OCI-LY7 (cell line): ENCODE measurements at regions not wholly inside any gene's neighbourhood (a gene's known extent, or its start where the extent isn't known, plus 50 kb on each side); places are given as distances from the start of the nearest gene placed in this dataset.
A peak's percentile ranks its signal among the peaks of the same experiment; 100 is the strongest.

Experiments
- BruUV-seq: library from RNA; stranded (reverse); fragments of 400-500 nt; replicated peaks from 2 replicates; lab custom pipeline; 2021; lab: Mats Ljungman, UMichigan
- CTCF ChIA-PET: fragments of 300-600 bp; sonication (Branson Sonifier 250); formaldehyde crosslinking; loops from one replicate; lab custom pipeline; 2022; ENCODE audit warnings: antibody characterized with exemption; ENCODE audit not compliant: unreplicated experiment; lab: Charles Lee
- POLR2A ChIA-PET: fragments of 300-600 bp; sonication (Branson Sonifier 250); formaldehyde crosslinking; loops from one replicate; lab custom pipeline; 2022; ENCODE audit warnings: antibody characterized with exemption; lab: Charles Lee
- DNase-seq: peaks from one replicate; pipeline ENCODE4 v3.0.0-alpha.2; 2015; ENCODE audit warnings: low spot score
- H2AFZ ChIP-seq: fragments of 200-600 bp; sonication (generic), shearing (Covaris generic); 2 replicates; pipeline ENCODE4 v1.6.1; 2014; ENCODE audit warnings: mild to moderate bottlenecking, antibody characterized with exemption, low read length, moderate library complexity
- H3K27ac ChIP-seq: fragments of 200-600 bp; sonication (generic); 2 replicates; pipeline ENCODE4 v1.5.1; 2014; ENCODE audit warnings: mixed run types, low read depth, mild to moderate bottlenecking, moderate library complexity, low read length, inconsistent platforms; ENCODE audit not compliant: poor library complexity, severe bottlenecking
- H3K36me3 ChIP-seq: fragments of 200-600 bp; sonication (generic); 2 replicates; pipeline ENCODE4 v1.6.1; 2014; ENCODE audit warnings: mild to moderate bottlenecking, antibody characterized with exemption, low read length, moderate library complexity, mixed read lengths; ENCODE audit not compliant: insufficient read depth
- H3K4me1 ChIP-seq: fragments of 200-600 bp; sonication (generic); 2 replicates; pipeline ENCODE4 v1.5.1; 2014; ENCODE audit warnings: mild to moderate bottlenecking, low read length; ENCODE audit not compliant: insufficient read depth, poor library complexity, severe bottlenecking
- H3K4me2 ChIP-seq: fragments of 200-600 bp; sonication (generic); 2 replicates; pipeline ENCODE4 v1.6.1; 2014; ENCODE audit warnings: mild to moderate bottlenecking, low read length
- H3K4me3 ChIP-seq: fragments of 200-600 bp; sonication (generic); 2 replicates; pipeline ENCODE4 v1.5.1; 2014; ENCODE audit warnings: mild to moderate bottlenecking, low read depth, low read length; ENCODE audit not compliant: poor library complexity, severe bottlenecking
- H3K79me2 ChIP-seq: fragments of 200-600 bp; sonication (generic); 2 replicates; pipeline ENCODE4 v1.6.1; 2016; ENCODE audit warnings: low read depth, mild to moderate bottlenecking, low read length, moderate library complexity, mixed read lengths; ENCODE audit not compliant: insufficient read depth
- H3K9me2 ChIP-seq: fragments of 200-600 bp; sonication (generic); 2 replicates; pipeline ENCODE4 v1.6.1; 2016; ENCODE audit warnings: mild to moderate bottlenecking, low read length, mixed read lengths; ENCODE audit not compliant: insufficient read depth
- H3K9me3 ChIP-seq: fragments of 200-600 bp; sonication (generic); 2 replicates; pipeline ENCODE4 v1.6.1; 2014; ENCODE audit warnings: mild to moderate bottlenecking, mixed run types, low read length, mixed read lengths
- H4K20me1 ChIP-seq: fragments of 200-600 bp; sonication (generic); 2 replicates; pipeline ENCODE4 v1.6.1; 2014; ENCODE audit warnings: mild to moderate bottlenecking, antibody characterized with exemption, low read length, moderate library complexity, mixed read lengths; ENCODE audit not compliant: insufficient read depth
- CTCF ChIP-seq: fragments of 200-600 bp; sonication (generic); conservative IDR thresholded peaks from 2 replicates; pipeline ENCODE4 v1.5.1; 2014; ENCODE audit warnings: mild to moderate bottlenecking, antibody characterized with exemption, low read length, moderate library complexity, mixed read lengths
- EZH2phosphoT487 ChIP-seq: fragments of 200-600 bp; sonication (generic); IDR thresholded peaks from 2 replicates; pipeline ENCODE4 v1.6.1; 2018; ENCODE audit warnings: low read depth, borderline replicate concordance, mild to moderate bottlenecking, mixed run types, antibody characterized with exemption, low read length, moderate library complexity, mixed read lengths
- intact Hi-C: fragments of 100-400 bp; cut with micrococcal nuclease; formaldehyde crosslinking; loops from one replicate; pipeline ENCODE4 v1.10.0; 2022; ENCODE audit not compliant: unreplicated experiment

- H4K20me1 ChIP-seq = no peaks in the 10 kb centered on the region
- intact Hi-C loops = no loop called here
- H3K4me3 ChIP-seq = no peak overlapping the region
- H2AFZ ChIP-seq = no peak overlapping the region
- ChIA-PET POLR2A (no interaction called here), CTCF (no interaction called here)
- H3K4me1 ChIP-seq = no peaks in the 10 kb centered on the region
- no peak overlapping the region for H3K4me2 ChIP-seq
- H3K27ac ChIP-seq = no peak overlapping the region
- TF ChIP-seq EZH2phosphoT487 = no peak
- TF ChIP-seq CTCF = no peak
- no peaks in the 10 kb centered on the region for H3K79me2 ChIP-seq
- no peaks in the 10 kb centered on the region for H3K9me3 ChIP-seq
- H3K36me3 ChIP-seq = no peaks in the 10 kb centered on the region
- no TSS peak for BruUV-seq
- H3K9me2 ChIP-seq = no peaks in the 10 kb centered on the region
- DNase-seq = no peak
Measured at GRCh38 chr13:107091428-107091827, 523.5 kb upstream of the ARGLU1 start.

- no peak overlapping the region for H3K27ac ChIP-seq
- no peak overlapping the region for H3K4me2 ChIP-seq
- H3K79me2 ChIP-seq = no peaks in the 10 kb centered on the region
- TF ChIP-seq EZH2phosphoT487 = no peak
- no peak for TF ChIP-seq CTCF
- H4K20me1 ChIP-seq = no peaks in the 10 kb centered on the region
- CTCF ChIA-PET = no interaction called here
- H3K36me3 ChIP-seq = no peaks in the 10 kb centered on the region
- H3K4me1 ChIP-seq = no peaks in the 10 kb centered on the region
- intact Hi-C loops = no loop called here
- H2AFZ ChIP-seq = no peak overlapping the region
- BruUV-seq = no TSS peak
- no peak for DNase-seq
- no peaks in the 10 kb centered on the region for H3K9me3 ChIP-seq
- H3K9me2 ChIP-seq = no peaks in the 10 kb centered on the region
- no peak overlapping the region for H3K4me3 ChIP-seq
- POLR2A ChIA-PET = no interaction called here
Measured at GRCh38 chr13:107088061-107088460, 520.1 kb upstream of the ARGLU1 start.

- peaks cover 12% of the 10 kb centered on the region for H3K4me1 ChIP-seq
- no peak overlapping the region for H3K4me3 ChIP-seq
- no peaks in the 10 kb centered on the region for H3K9me2 ChIP-seq
- peak overlapping the region; percentile 11; the same call in 1 of the 2 replicates for H3K4me2 ChIP-seq
- peak; percentile 20 for DNase-seq
- H3K36me3 ChIP-seq = no peaks in the 10 kb centered on the region
- H3K79me2 ChIP-seq = no peaks in the 10 kb centered on the region
- TF ChIP-seq EZH2phosphoT487 (no peak), CTCF (no peak)
- POLR2A ChIA-PET = no interaction called here
- H2AFZ ChIP-seq = no peak overlapping the region; the same call in 1 of the 2 replicates
- H4K20me1 ChIP-seq = no peaks in the 10 kb centered on the region
- H3K27ac ChIP-seq = no peak overlapping the region
- CTCF ChIA-PET = no interaction called here
- H3K9me3 ChIP-seq = no peaks in the 10 kb centered on the region
- intact Hi-C loops = no loop called here
- BruUV-seq = no TSS peak
Measured at GRCh38 chr13:107079423-107080049, 511.6 kb upstream of the ARGLU1 start.
